Osteocyte (in vitro differentiated cells): ENCODE measurements at regions not wholly inside any gene's neighbourhood (a gene's known extent, or its start where the extent isn't known, plus 50 kb on each side); places are given as distances from the start of the nearest gene placed in this dataset.
"Not testable (repeated sequence)": the region's sequence is repeated elsewhere in the genome, so short reads cannot be mapped to it uniquely, and the experiment has no call there.

ENCODE experiments used
- DNase-seq: peaks from one replicate; pipeline ENCODE4 v3.0.0; 2021; ENCODE audit warnings: mixed read lengths; ENCODE audit not compliant: unreplicated experiment; ENCODE audit errors: extremely low spot score
- H3K27ac Mint-ChIP-seq: one replicate; pipeline ENCODE4 v1.8.0; 2021; ENCODE audit warnings: mild to moderate bottlenecking, mixed read lengths; ENCODE audit not compliant: unreplicated experiment
- H3K27me3 Mint-ChIP-seq: one replicate; pipeline ENCODE4 v1.8.0; 2021; ENCODE audit warnings: mixed read lengths; ENCODE audit not compliant: unreplicated experiment
- H3K36me3 Mint-ChIP-seq: one replicate; pipeline ENCODE4 v1.8.0; 2021; ENCODE audit warnings: mixed read lengths; ENCODE audit not compliant: unreplicated experiment
- H3K4me1 Mint-ChIP-seq: one replicate; pipeline ENCODE4 v1.8.0; 2021; ENCODE audit warnings: mixed read lengths; ENCODE audit not compliant: unreplicated experiment
- H3K4me3 Mint-ChIP-seq: one replicate; pipeline ENCODE4 v1.8.0; 2021; ENCODE audit warnings: mild to moderate bottlenecking, moderate library complexity, mixed read lengths; ENCODE audit not compliant: unreplicated experiment
- H3K9me3 Mint-ChIP-seq: one replicate; pipeline ENCODE4 v1.8.0; 2021; ENCODE audit warnings: mixed read lengths; ENCODE audit not compliant: unreplicated experiment
- CTCF ChIP-seq: fragments of 200-600 bp; sonication (generic); IDR thresholded peaks from 2 replicates; pipeline ENCODE4 v1.5.0; 2021; ENCODE audit warnings: antibody characterized with exemption, mild to moderate bottlenecking, moderate library complexity

GRCh38 chr5:36778336-36778735, 98.2 kb upstream of the NIPBL start:
- H3K36me3 Mint-ChIP-seq = no peaks in the 10 kb centered on the region
- no peak for DNase-seq
- H3K27ac Mint-ChIP-seq = no peak overlapping the region
- peaks cover 25% of the 10 kb centered on the region for H3K27me3 Mint-ChIP-seq
- H3K9me3 Mint-ChIP-seq = no peaks in the 10 kb centered on the region
- TF ChIP-seq CTCF = no peak
- H3K4me3 Mint-ChIP-seq = no peak overlapping the region
- no peaks in the 10 kb centered on the region for H3K4me1 Mint-ChIP-seq

GRCh38 chr5:36782612-36783011, 94.0 kb upstream of the NIPBL start:
- H3K27me3 Mint-ChIP-seq = peaks cover 37% of the 10 kb centered on the region
- H3K27ac Mint-ChIP-seq, DNase-seq, H3K9me3 Mint-ChIP-seq, H3K4me3 Mint-ChIP-seq, H3K36me3 Mint-ChIP-seq, H3K4me1 Mint-ChIP-seq: not testable (repeated sequence)

- TF ChIP-seq CTCF = no peak
- Mint-ChIP-seq H3K36me3 (no peaks in the 10 kb centered on the region), H3K9me3 (no peaks in the 10 kb centered on the region), H3K27me3 (peaks cover 35% of the 10 kb centered on the region), H3K4me3 (no peak overlapping the region), H3K27ac (no peak overlapping the region), H3K4me1 (no peaks in the 10 kb centered on the region)
- no peak for DNase-seq
Observed at GRCh38 chr5:36786448-36787012, 90.0 kb upstream of the NIPBL start.

- H3K27ac Mint-ChIP-seq = no peak overlapping the region
- no peaks in the 10 kb centered on the region for H3K36me3 Mint-ChIP-seq
- H3K9me3 Mint-ChIP-seq = no peaks in the 10 kb centered on the region
- no peak overlapping the region for H3K4me3 Mint-ChIP-seq
- TF ChIP-seq CTCF = no peak
- H3K27me3 Mint-ChIP-seq = peaks cover 44% of the 10 kb centered on the region
- no peak for DNase-seq
- no peaks in the 10 kb centered on the region for H3K4me1 Mint-ChIP-seq
Observed at GRCh38 chr5:36787365-36788093, 89.0 kb upstream of the NIPBL start.

GRCh38 chr5:36790847-36791246, 85.7 kb upstream of the NIPBL start:
- no peak for TF ChIP-seq CTCF
- Mint-ChIP-seq H3K27ac (no peak overlapping the region), H3K27me3 (peaks cover 44% of the 10 kb centered on the region), H3K4me3 (no peak overlapping the region), H3K9me3 (no peaks in the 10 kb centered on the region), H3K36me3 (no peaks in the 10 kb centered on the region), H3K4me1 (no peaks in the 10 kb centered on the region)
- no peak for DNase-seq
